SK-N-SH treated with all-trans-retinoic acid at 6 μM for 48 hours (cell line): ENCODE measurements at regions not wholly inside any gene's neighbourhood (a gene's known extent, or its start where the extent isn't known, plus 50 kb on each side); places are given as distances from the start of the nearest gene placed in this dataset.

Experiments used
- ARNTL ChIP-seq: fragments of 450-650 bp; formaldehyde crosslinking; IDR thresholded peaks from 2 replicates; pipeline ENCODE4 v1.5.0; 2020; ENCODE audit warnings: low read depth, mild to moderate bottlenecking, moderate library complexity, borderline replicate concordance
- CSDC2 ChIP-seq: fragments of 250-450 bp; sonication (Bioruptor Pico); IDR thresholded peaks from 2 replicates; pipeline ENCODE4 v1.5.0; 2020; ENCODE audit warnings: mild to moderate bottlenecking, moderate library complexity
- CSRNP3 ChIP-seq: fragments of 250-450 bp; sonication (Bioruptor Pico); IDR thresholded peaks from 2 replicates; pipeline ENCODE4 v1.5.1; 2021; ENCODE audit warnings: mild to moderate bottlenecking, moderate library complexity
- ISL1 ChIP-seq: fragments of 250-450 bp; sonication (Bioruptor Pico); IDR thresholded peaks from 2 replicates; pipeline ENCODE4 v2.1.2; 2022; ENCODE audit warnings: mild to moderate bottlenecking, moderate library complexity
- PPARA ChIP-seq: fragments of 250-450 bp; sonication (Bioruptor Pico); IDR thresholded peaks from 2 replicates; pipeline ENCODE4 v1.5.0; 2020; ENCODE audit warnings: mild to moderate bottlenecking, borderline replicate concordance
- RARB ChIP-seq: fragments of 250-450 bp; sonication (Bioruptor Pico); IDR thresholded peaks from 2 replicates; pipeline ENCODE4 v1.8.0; 2021; ENCODE audit warnings: mild to moderate bottlenecking, moderate library complexity
- SNAI2 ChIP-seq: fragments of 250-450 bp; sonication (Bioruptor Pico); IDR thresholded peaks from 2 replicates; pipeline ENCODE4 v1.5.0; 2020; ENCODE audit warnings: mild to moderate bottlenecking, moderate library complexity
- ZC3H10 ChIP-seq: fragments of 250-450 bp; sonication (Bioruptor Pico); IDR thresholded peaks from 2 replicates; pipeline ENCODE4 v1.5.1; 2021; ENCODE audit warnings: mild to moderate bottlenecking, moderate library complexity
- ZFP30 ChIP-seq: fragments of 450-650 bp; formaldehyde crosslinking; IDR thresholded peaks from 2 replicates; pipeline ENCODE4 v1.5.0; 2022; ENCODE audit warnings: mild to moderate bottlenecking, moderate library complexity
- ZNF565 ChIP-seq: fragments of 450-650 bp; formaldehyde crosslinking; conservative IDR thresholded peaks from 2 replicates; pipeline ENCODE4 v1.5.0; 2020; ENCODE audit warnings: low read depth, mild to moderate bottlenecking, moderate library complexity
- TF ChIP-seq, protein P1 (sequence below): fragments of 250-450 bp; sonication (Bioruptor Pico); IDR thresholded peaks from 2 replicates; pipeline ENCODE4 v1.8.0; 2020; ENCODE audit warnings: mild to moderate bottlenecking, moderate library complexity, borderline replicate concordance
- TF ChIP-seq, protein P2 (sequence below): fragments of 250-450 bp; sonication (Bioruptor Pico); IDR thresholded peaks from 2 replicates; pipeline ENCODE4 v1.8.0; 2021; ENCODE audit warnings: low read depth, mild to moderate bottlenecking, moderate library complexity, borderline replicate concordance

- TF ChIP-seq PPARA (no peak), RARB (CRISPR knock-in tag) (no peak), ZC3H10 (CRISPR knock-in tag) (no peak), ARNTL (no peak), ZFP30 (CRISPR knock-in tag) (no peak), CSDC2 (CRISPR knock-in tag) (no peak), CSRNP3 (no peak), ISL1 (CRISPR knock-in tag) (no peak), SNAI2 (no peak), ZNF565 (CRISPR knock-in tag) (no peak)
- TF ChIP-seq, protein P1, sequence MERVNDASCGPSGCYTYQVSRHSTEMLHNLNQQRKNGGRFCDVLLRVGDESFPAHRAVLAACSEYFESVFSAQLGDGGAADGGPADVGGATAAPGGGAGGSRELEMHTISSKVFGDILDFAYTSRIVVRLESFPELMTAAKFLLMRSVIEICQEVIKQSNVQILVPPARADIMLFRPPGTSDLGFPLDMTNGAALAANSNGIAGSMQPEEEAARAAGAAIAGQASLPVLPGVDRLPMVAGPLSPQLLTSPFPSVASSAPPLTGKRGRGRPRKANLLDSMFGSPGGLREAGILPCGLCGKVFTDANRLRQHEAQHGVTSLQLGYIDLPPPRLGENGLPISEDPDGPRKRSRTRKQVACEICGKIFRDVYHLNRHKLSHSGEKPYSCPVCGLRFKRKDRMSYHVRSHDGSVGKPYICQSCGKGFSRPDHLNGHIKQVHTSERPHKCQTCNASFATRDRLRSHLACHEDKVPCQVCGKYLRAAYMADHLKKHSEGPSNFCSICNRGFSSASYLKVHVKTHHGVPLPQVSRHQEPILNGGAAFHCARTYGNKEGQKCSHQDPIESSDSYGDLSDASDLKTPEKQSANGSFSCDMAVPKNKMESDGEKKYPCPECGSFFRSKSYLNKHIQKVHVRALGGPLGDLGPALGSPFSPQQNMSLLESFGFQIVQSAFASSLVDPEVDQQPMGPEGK (CRISPR knock-in tag): no peak
- TF ChIP-seq, protein P2, sequence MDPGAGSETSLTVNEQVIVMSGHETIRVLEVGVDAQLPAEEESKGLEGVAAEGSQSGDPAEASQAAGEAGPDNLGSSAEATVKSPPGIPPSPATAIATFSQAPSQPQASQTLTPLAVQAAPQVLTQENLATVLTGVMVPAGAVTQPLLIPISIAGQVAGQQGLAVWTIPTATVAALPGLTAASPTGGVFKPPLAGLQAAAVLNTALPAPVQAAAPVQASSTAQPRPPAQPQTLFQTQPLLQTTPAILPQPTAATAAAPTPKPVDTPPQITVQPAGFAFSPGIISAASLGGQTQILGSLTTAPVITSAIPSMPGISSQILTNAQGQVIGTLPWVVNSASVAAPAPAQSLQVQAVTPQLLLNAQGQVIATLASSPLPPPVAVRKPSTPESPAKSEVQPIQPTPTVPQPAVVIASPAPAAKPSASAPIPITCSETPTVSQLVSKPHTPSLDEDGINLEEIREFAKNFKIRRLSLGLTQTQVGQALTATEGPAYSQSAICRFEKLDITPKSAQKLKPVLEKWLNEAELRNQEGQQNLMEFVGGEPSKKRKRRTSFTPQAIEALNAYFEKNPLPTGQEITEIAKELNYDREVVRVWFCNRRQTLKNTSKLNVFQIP (CRISPR knock-in tag): no peak
Observed at GRCh38 chr18:68033466-68033865, 516.9 kb upstream of the DSEL start.
